NT2/D1 (cell line): ENCODE measurements at regions not wholly inside any gene's neighbourhood (a gene's known extent, or its start where the extent isn't known, plus 50 kb on each side); places are given as distances from the start of the nearest gene placed in this dataset.

Experiments used
- SUZ12 ChIP-seq: IDR thresholded peaks from 2 replicates; pipeline ENCODE4 v1.6.1; 2011; ENCODE audit not compliant: insufficient read length, insufficient read depth; ENCODE audit errors: extremely low read depth
- YY1 ChIP-seq: IDR thresholded peaks from 2 replicates; pipeline ENCODE4 v1.6.1; 2011; ENCODE audit not compliant: insufficient read length, insufficient read depth
- ZNF274 ChIP-seq: IDR thresholded peaks from 2 replicates; pipeline ENCODE4 v1.6.1; 2011; ENCODE audit warnings: mild to moderate bottlenecking, low read depth, low read length

- TF ChIP-seq YY1, result no peak
- TF ChIP-seq SUZ12, result no peak
- no peak for TF ChIP-seq ZNF274
These were observed 423.8 kb upstream of the PSMD7 start for GRCh38 chr16:73872856-73873255.
